ENCODE measurements at regions not wholly inside any gene's neighbourhood (a gene's known extent, or its start where the extent isn't known, plus 50 kb on each side); places are given as distances from the start of the nearest gene placed in this dataset.

- no peak for TF ChIP-seq IRF2 (CRISPR knock-in tag; IDR thresholded peaks at IDR 0.05; ENCODE audit: borderline replicate concordance, low read depth)
- no peak for TF ChIP-seq ATF6 (CRISPR knock-in tag; IDR thresholded peaks at IDR 0.05)
- TF ChIP-seq SP1 (CRISPR knock-in tag; conservative IDR thresholded peaks at IDR 0.05): no peak
- no peak for TF ChIP-seq CTCF (IDR thresholded peaks at IDR 0.05)
- no peak for TF ChIP-seq ARID4B (CRISPR knock-in tag; IDR thresholded peaks at IDR 0.05; ENCODE audit: borderline replicate concordance)
- TF ChIP-seq NR2C2 (CRISPR knock-in tag; IDR thresholded peaks at IDR 0.05): no peak
- TF ChIP-seq ZNF512 (CRISPR knock-in tag; IDR thresholded peaks at IDR 0.05; ENCODE audit: borderline replicate concordance): no peak
- no peak for TF ChIP-seq NFYB (CRISPR knock-in tag; conservative IDR thresholded peaks at IDR 0.05; ENCODE audit: low read depth)
Observed at GRCh38 chr18:51321696-51322095, 124.2 kb upstream of the MEX3C start.
